HL-60 (cell line): ENCODE measurements at regions not wholly inside any gene's neighbourhood (a gene's known extent, or its start where the extent isn't known, plus 50 kb on each side); places are given as distances from the start of the nearest gene placed in this dataset.
"Not testable (repeated sequence)": the region's sequence is repeated elsewhere in the genome, so short reads cannot be mapped to it uniquely, and the experiment has no call there.

Experiments
- DNase-seq, 2 experiments: peaks; one replicate each; pipeline ENCODE4 v3.0.0-alpha.2; 2010 to 2020; ENCODE audit warnings: low read depth in 1 of 2, low spot score in 1 of 2
- H3K27ac ChIP-seq: fragments of 250-450 bp; sonication (Bioruptor Pico); replicated peaks from 2 replicates; pipeline ENCODE4 v1.5.1; 2020; ENCODE audit warnings: mild to moderate bottlenecking, moderate library complexity
- H3K27me3 ChIP-seq: fragments of 250-450 bp; sonication (Bioruptor Pico); 2 replicates; pipeline ENCODE4 v1.5.1; 2021; ENCODE audit warnings: mild to moderate bottlenecking, moderate library complexity; ENCODE audit not compliant: insufficient read depth, poor library complexity, severe bottlenecking
- H3K4me3 ChIP-seq: replicated peaks from 2 replicates; pipeline ENCODE4 v1.5.1; 2011; ENCODE audit warnings: mild to moderate bottlenecking, control low read depth, low read length; ENCODE audit not compliant: insufficient read depth
- CTCF ChIP-seq: IDR thresholded peaks from one replicate; pipeline ENCODE4 v1.5.1; 2011; ENCODE audit warnings: low read length, control low read depth, inconsistent platforms; ENCODE audit not compliant: insufficient read depth
- GABPA ChIP-seq: IDR thresholded peaks from 2 replicates; pipeline ENCODE4 v1.6.1; 2012; ENCODE audit warnings: low read depth
- POLR2AphosphoS5 ChIP-seq: IDR thresholded peaks from 2 replicates; pipeline ENCODE4 v1.6.1; 2012; ENCODE audit warnings: low read depth
- REST ChIP-seq: IDR thresholded peaks from 2 replicates; pipeline ENCODE4 v1.6.1; 2012; ENCODE audit warnings: low read depth; ENCODE audit not compliant: insufficient replicate concordance
- SPI1 ChIP-seq: IDR thresholded peaks from 2 replicates; pipeline ENCODE4 v1.6.1; 2012; ENCODE audit warnings: low read depth, mild to moderate bottlenecking, borderline replicate concordance

GRCh38 chr9:71295928-71296327 is 174.5 kb upstream of the TRPM3 start:
- Histone ChIP-seq H3K27ac (no peak overlapping the region), H3K4me3 (no peak overlapping the region), H3K27me3 (peaks cover 3% of the 10 kb centered on the region)
- no peak for DNase-seq
- no peak for TF ChIP-seq POLR2AphosphoS5
- no peak for TF ChIP-seq GABPA
- no peak for TF ChIP-seq REST
- no peak for TF ChIP-seq SPI1
- no peak for TF ChIP-seq CTCF

- TF ChIP-seq CTCF: no peak
- no peak for TF ChIP-seq POLR2AphosphoS5
- no peak for TF ChIP-seq GABPA
- no peak for TF ChIP-seq SPI1
- no peak for TF ChIP-seq REST
- H3K27me3 ChIP-seq: no peaks in the 10 kb centered on the region
- H3K4me3 ChIP-seq: no peak overlapping the region
- no peak overlapping the region for H3K27ac ChIP-seq
- DNase-seq: no peak
Measured at GRCh38 chr9:71286146-71286545, 164.7 kb upstream of the TRPM3 start.

GRCh38 chr9:71285191-71285656 is 163.8 kb upstream of the TRPM3 start:
- peak; percentile 1 to 35 for DNase-seq
- Histone ChIP-seq H3K27me3 (no peaks in the 10 kb centered on the region), H3K4me3 (no peak overlapping the region), H3K27ac (no peak overlapping the region)
- TF ChIP-seq REST (no peak), CTCF (peak; percentile 70), GABPA (no peak), SPI1 (no peak)

GRCh38 chr9:71282116-71282515 is 160.7 kb upstream of the TRPM3 start:
- H3K27ac ChIP-seq, H3K27me3 ChIP-seq, H3K4me3 ChIP-seq, DNase-seq: not testable (repeated sequence)
